ENCODE measurements at regions not wholly inside any gene's neighbourhood (a gene's known extent, or its start where the extent isn't known, plus 50 kb on each side); places are given as distances from the start of the nearest gene placed in this dataset.
"Not testable (repeated sequence)": the region's sequence is repeated elsewhere in the genome, so short reads cannot be mapped to it uniquely, and the experiment has no call there.

- no peak for DNase-seq (ENCODE audit: low read depth)
Measured at GRCh38 chr6:43934803-43935602, 165.0 kb downstream of the VEGFA start.

- DNase-seq (ENCODE audit: low read depth) = no peak
Measured at GRCh38 chr6:43934183-43934802, 164.3 kb downstream of the VEGFA start.

GRCh38 chr6:43933148-43933885 is 163.3 kb downstream of the VEGFA start:
- no peak for DNase-seq (ENCODE audit: low read depth)

- DNase-seq (ENCODE audit: low read depth) = no peak
Measured at GRCh38 chr6:43932259-43933147, 162.5 kb downstream of the VEGFA start.

GRCh38 chr6:43931201-43931600 is 161.2 kb downstream of the VEGFA start:
- no peak for DNase-seq (ENCODE audit: low read depth)

- DNase-seq (ENCODE audit: low read depth) = no peak
Measured at GRCh38 chr6:43930440-43931154, 160.6 kb downstream of the VEGFA start.

GRCh38 chr6:43929511-43929910 is 159.5 kb downstream of the VEGFA start:
- no peak for DNase-seq (ENCODE audit: low read depth)

- no peak for DNase-seq (ENCODE audit: low read depth)
Measured at GRCh38 chr6:43927532-43928210, 157.7 kb downstream of the VEGFA start.

GRCh38 chr6:43926634-43927531 is 156.9 kb downstream of the VEGFA start:
- no peak for DNase-seq (ENCODE audit: low read depth)

- not testable (repeated sequence) for DNase-seq (ENCODE audit: low read depth)
Measured at GRCh38 chr6:43925636-43926139, 155.7 kb downstream of the VEGFA start.

GRCh38 chr6:43924222-43924702 is 154.3 kb downstream of the VEGFA start:
- DNase-seq (ENCODE audit: low read depth) = peak; percentile 13

- DNase-seq (ENCODE audit: low read depth) = no peak
Measured at GRCh38 chr6:43923376-43924221, 153.6 kb downstream of the VEGFA start.

GRCh38 chr6:43922426-43923375 is 152.7 kb downstream of the VEGFA start:
- DNase-seq (ENCODE audit: low read depth) = no peak

- no peak for DNase-seq (ENCODE audit: low read depth)
Measured at GRCh38 chr6:43921548-43922425, 151.8 kb downstream of the VEGFA start.

- no peak for DNase-seq (ENCODE audit: low read depth)
Measured at GRCh38 chr6:43921039-43921438, 151.0 kb downstream of the VEGFA start.

- no peak for DNase-seq (ENCODE audit: low read depth)
Measured at GRCh38 chr6:43919774-43920173, 149.8 kb downstream of the VEGFA start.
